ENCODE measurements at regions not wholly inside any gene's neighbourhood (a gene's known extent, or its start where the extent isn't known, plus 50 kb on each side); places are given as distances from the start of the nearest gene placed in this dataset.
"Not testable (repeated sequence)": the region's sequence is repeated elsewhere in the genome, so short reads cannot be mapped to it uniquely, and the experiment has no call there.

DNA sequence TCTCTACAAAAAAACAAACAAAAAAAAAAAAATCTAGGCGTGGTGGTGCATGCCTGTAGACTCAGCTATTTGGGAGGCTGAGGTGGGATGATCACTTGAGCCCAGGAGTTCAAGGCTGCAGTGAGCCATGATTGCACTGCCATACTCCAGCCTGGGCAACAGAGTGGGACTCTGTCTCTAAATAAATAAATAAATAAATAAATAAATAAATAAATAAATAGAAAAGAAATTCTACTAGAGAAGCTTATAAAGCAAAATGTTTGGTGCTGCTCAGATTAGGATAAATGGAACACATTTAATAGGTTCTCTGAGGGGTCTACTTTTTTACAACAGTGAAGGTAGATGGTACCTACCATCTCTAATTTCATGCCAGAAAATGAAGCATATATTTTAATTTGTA, 507.5 kb downstream of the STK39 start:
- H3K4me1 Mint-ChIP-seq; POLR2A ChIA-PET; H3K27me3 Mint-ChIP-seq; H3K9me3 Mint-ChIP-seq; DNase-seq; H3K27ac Mint-ChIP-seq; H3K36me3 Mint-ChIP-seq; ATAC-seq (ENCODE audit: low read depth); H3K4me3 Mint-ChIP-seq: not testable (repeated sequence)

- ATAC-seq (ENCODE audit: low read depth) (no peak), DNase-seq (no peak)
- H3K4me1 Mint-ChIP-seq: no peaks in the 10 kb centered on the region
- H3K27ac Mint-ChIP-seq: no peak overlapping the region
- POLR2A ChIA-PET: no interaction called here
- H3K27me3 Mint-ChIP-seq: no peaks in the 10 kb centered on the region
- no peak overlapping the region for H3K4me3 Mint-ChIP-seq
- no peaks in the 10 kb centered on the region for H3K9me3 Mint-ChIP-seq
- no peaks in the 10 kb centered on the region for H3K36me3 Mint-ChIP-seq
Observed at GRCh38 chr2:167733747-167734146, 513.6 kb downstream of the STK39 start.

- ATAC-seq (ENCODE audit: low read depth): no peak
- no peaks in the 10 kb centered on the region for H3K36me3 Mint-ChIP-seq
Observed at GRCh38 chr2:167732326-167732725, 515.1 kb downstream of the STK39 start.

GRCh38 chr2:167729911-167730310, 517.5 kb downstream of the STK39 start:
- ATAC-seq (ENCODE audit: low read depth): no peak
- Mint-ChIP-seq H3K4me1 (no peaks in the 10 kb centered on the region), H3K4me3 (no peak overlapping the region), H3K36me3 (no peaks in the 10 kb centered on the region), H3K27ac (no peak overlapping the region), H3K9me3 (no peaks in the 10 kb centered on the region), H3K27me3 (no peaks in the 10 kb centered on the region)
- no peak for DNase-seq
- POLR2A ChIA-PET: no interaction called here

More at GRCh38 chr2:167732326-167732725, 515.1 kb downstream of the STK39 start:
- no peaks in the 10 kb centered on the region for H3K9me3 Mint-ChIP-seq
- no peak overlapping the region for H3K27ac Mint-ChIP-seq
- no peak overlapping the region for H3K4me3 Mint-ChIP-seq
- H3K27me3 Mint-ChIP-seq: no peaks in the 10 kb centered on the region
- H3K4me1 Mint-ChIP-seq: no peaks in the 10 kb centered on the region
- DNase-seq: no peak
- POLR2A ChIA-PET: no interaction called here

- Mint-ChIP-seq H3K9me3 (no peaks in the 10 kb centered on the region), H3K4me3 (no peak overlapping the region)
Observed at GRCh38 chr2:167726788-167727187, 520.6 kb downstream of the STK39 start.

DNA sequence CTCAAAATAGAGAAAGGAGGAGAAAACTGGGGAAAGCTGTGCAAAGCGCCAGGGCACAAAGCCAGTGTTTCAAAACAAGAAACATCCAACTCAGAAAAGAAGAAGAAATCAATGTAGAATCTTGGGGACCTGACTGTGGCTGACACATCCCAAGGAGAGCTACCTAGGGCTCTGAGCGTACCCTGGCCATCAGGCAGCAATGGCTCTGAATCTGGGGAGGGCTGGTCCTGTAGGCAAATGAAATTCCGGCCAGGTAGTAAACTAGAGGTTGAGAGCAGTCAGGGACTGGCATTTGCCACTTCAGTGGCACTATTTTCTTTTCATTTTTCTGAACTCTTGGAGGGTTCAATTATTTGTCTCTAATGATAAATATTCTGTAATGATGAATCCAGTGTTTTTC, 525.8 kb downstream of the STK39 start:
- no peak overlapping the region for H3K4me3 Mint-ChIP-seq
- H3K27me3 Mint-ChIP-seq: no peaks in the 10 kb centered on the region
- no peak overlapping the region for H3K27ac Mint-ChIP-seq
- H3K9me3 Mint-ChIP-seq: no peaks in the 10 kb centered on the region
- H3K36me3 Mint-ChIP-seq: no peaks in the 10 kb centered on the region
- POLR2A ChIA-PET: no interaction called here
- no peaks in the 10 kb centered on the region for H3K4me1 Mint-ChIP-seq
- DNase-seq (no peak), ATAC-seq (ENCODE audit: low read depth) (no peak)

More at GRCh38 chr2:167726788-167727187, 520.6 kb downstream of the STK39 start:
- Mint-ChIP-seq H3K36me3 (no peaks in the 10 kb centered on the region), H3K4me1 (no peaks in the 10 kb centered on the region), H3K27me3 (no peaks in the 10 kb centered on the region), H3K27ac (no peak overlapping the region)
- ATAC-seq (ENCODE audit: low read depth) (no peak), DNase-seq (no peak)
- POLR2A ChIA-PET: no interaction called here

- H3K9me3 Mint-ChIP-seq: no peaks in the 10 kb centered on the region
- ATAC-seq (ENCODE audit: low read depth) (no peak), DNase-seq (no peak)
- H3K27me3 Mint-ChIP-seq: no peaks in the 10 kb centered on the region
- H3K4me1 Mint-ChIP-seq: no peaks in the 10 kb centered on the region
- H3K4me3 Mint-ChIP-seq: no peak overlapping the region
- POLR2A ChIA-PET: no interaction called here
- H3K27ac Mint-ChIP-seq: no peak overlapping the region
- no peaks in the 10 kb centered on the region for H3K36me3 Mint-ChIP-seq
Observed at GRCh38 chr2:167719410-167719809, 528.0 kb downstream of the STK39 start.

GRCh38 chr2:167718560-167718959, 528.8 kb downstream of the STK39 start:
- no peaks in the 10 kb centered on the region for H3K36me3 Mint-ChIP-seq
- no peak for ATAC-seq (ENCODE audit: low read depth)
- no peak for DNase-seq
- no peaks in the 10 kb centered on the region for H3K4me1 Mint-ChIP-seq
- H3K9me3 Mint-ChIP-seq: no peaks in the 10 kb centered on the region
- POLR2A ChIA-PET: no interaction called here
- H3K27me3 Mint-ChIP-seq: no peaks in the 10 kb centered on the region
- H3K27ac Mint-ChIP-seq: no peak overlapping the region
- H3K4me3 Mint-ChIP-seq: no peak overlapping the region

- Mint-ChIP-seq H3K9me3 (no peaks in the 10 kb centered on the region), H3K4me1 (no peaks in the 10 kb centered on the region), H3K4me3 (no peak overlapping the region), H3K36me3 (no peaks in the 10 kb centered on the region), H3K27me3 (no peaks in the 10 kb centered on the region), H3K27ac (no peak overlapping the region)
- no peak for DNase-seq
- ATAC-seq (ENCODE audit: low read depth): no peak
- POLR2A ChIA-PET: no interaction called here
Observed at GRCh38 chr2:167715932-167716331, 531.5 kb downstream of the STK39 start.

- POLR2A ChIA-PET; ATAC-seq (ENCODE audit: low read depth); H3K36me3 Mint-ChIP-seq; DNase-seq; H3K27me3 Mint-ChIP-seq; H3K4me1 Mint-ChIP-seq; H3K27ac Mint-ChIP-seq; H3K9me3 Mint-ChIP-seq; H3K4me3 Mint-ChIP-seq: not testable (repeated sequence)
Observed at GRCh38 chr2:167715498-167715897, 531.9 kb downstream of the STK39 start.

GRCh38 chr2:167712275-167712674, 535.1 kb downstream of the STK39 start:
- Mint-ChIP-seq H3K4me3 (no peak overlapping the region), H3K36me3 (no peaks in the 10 kb centered on the region), H3K27ac (no peak overlapping the region), H3K9me3 (no peaks in the 10 kb centered on the region), H3K4me1 (no peaks in the 10 kb centered on the region), H3K27me3 (no peaks in the 10 kb centered on the region)
- no peak for ATAC-seq (ENCODE audit: low read depth)
- POLR2A ChIA-PET: no interaction called here
- no peak for DNase-seq

DNA sequence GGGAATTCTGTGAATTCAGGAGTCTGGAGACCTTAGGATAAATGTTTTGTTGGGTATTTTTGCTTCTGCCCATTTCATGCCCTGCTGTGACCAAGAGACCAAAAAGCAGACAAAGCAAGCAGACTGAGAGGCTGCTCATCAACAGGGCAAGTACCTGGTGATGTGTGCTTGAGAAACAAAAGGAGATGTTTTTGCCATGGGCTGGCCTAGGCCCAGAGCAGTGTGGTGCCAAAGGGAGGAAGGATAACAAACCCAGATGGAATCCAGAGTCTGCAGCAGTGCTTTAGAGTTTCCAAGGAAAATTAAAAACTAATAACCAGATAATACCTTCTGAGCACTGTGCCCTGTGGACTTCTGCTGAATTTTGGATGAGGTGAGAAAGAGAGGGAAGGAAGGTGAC, 538.4 kb downstream of the STK39 start:
- H3K27ac Mint-ChIP-seq: no peak overlapping the region
- H3K9me3 Mint-ChIP-seq: no peaks in the 10 kb centered on the region
- H3K36me3 Mint-ChIP-seq: no peaks in the 10 kb centered on the region
- DNase-seq: no peak
- no peaks in the 10 kb centered on the region for H3K4me1 Mint-ChIP-seq
- POLR2A ChIA-PET: no interaction called here
- no peak overlapping the region for H3K4me3 Mint-ChIP-seq
- no peak for ATAC-seq (ENCODE audit: low read depth)
- no peaks in the 10 kb centered on the region for H3K27me3 Mint-ChIP-seq

- H3K27ac Mint-ChIP-seq: no peak overlapping the region
- DNase-seq (no peak), ATAC-seq (ENCODE audit: low read depth) (no peak)
- no peaks in the 10 kb centered on the region for H3K27me3 Mint-ChIP-seq
- no peaks in the 10 kb centered on the region for H3K4me1 Mint-ChIP-seq
- H3K36me3 Mint-ChIP-seq: no peaks in the 10 kb centered on the region
- H3K9me3 Mint-ChIP-seq: no peaks in the 10 kb centered on the region
- POLR2A ChIA-PET: no interaction called here
- no peak overlapping the region for H3K4me3 Mint-ChIP-seq
Observed at GRCh38 chr2:167706800-167707199, 540.6 kb downstream of the STK39 start.

GRCh38 chr2:167703441-167703840, 544.0 kb downstream of the STK39 start:
- Mint-ChIP-seq H3K4me1 (no peaks in the 10 kb centered on the region), H3K36me3 (no peaks in the 10 kb centered on the region), H3K27me3 (no peaks in the 10 kb centered on the region), H3K27ac (no peak overlapping the region), H3K9me3 (no peaks in the 10 kb centered on the region), H3K4me3 (no peak overlapping the region)
- ATAC-seq (ENCODE audit: low read depth) (no peak), DNase-seq (no peak)
- POLR2A ChIA-PET: no interaction called here

GRCh38 chr2:167702227-167702626, 545.2 kb downstream of the STK39 start:
- Mint-ChIP-seq H3K27ac (no peak overlapping the region), H3K4me3 (no peak overlapping the region), H3K27me3 (no peaks in the 10 kb centered on the region), H3K4me1 (no peaks in the 10 kb centered on the region), H3K9me3 (no peaks in the 10 kb centered on the region), H3K36me3 (no peaks in the 10 kb centered on the region)
- no peak for DNase-seq
- POLR2A ChIA-PET: no interaction called here
- ATAC-seq (ENCODE audit: low read depth): no peak
